ENCODE measurements at regions not wholly inside any gene's neighbourhood (a gene's known extent, or its start where the extent isn't known, plus 50 kb on each side); places are given as distances from the start of the nearest gene placed in this dataset.
"Not testable (repeated sequence)": the region's sequence is repeated elsewhere in the genome, so short reads cannot be mapped to it uniquely, and the experiment has no call there.

DNA sequence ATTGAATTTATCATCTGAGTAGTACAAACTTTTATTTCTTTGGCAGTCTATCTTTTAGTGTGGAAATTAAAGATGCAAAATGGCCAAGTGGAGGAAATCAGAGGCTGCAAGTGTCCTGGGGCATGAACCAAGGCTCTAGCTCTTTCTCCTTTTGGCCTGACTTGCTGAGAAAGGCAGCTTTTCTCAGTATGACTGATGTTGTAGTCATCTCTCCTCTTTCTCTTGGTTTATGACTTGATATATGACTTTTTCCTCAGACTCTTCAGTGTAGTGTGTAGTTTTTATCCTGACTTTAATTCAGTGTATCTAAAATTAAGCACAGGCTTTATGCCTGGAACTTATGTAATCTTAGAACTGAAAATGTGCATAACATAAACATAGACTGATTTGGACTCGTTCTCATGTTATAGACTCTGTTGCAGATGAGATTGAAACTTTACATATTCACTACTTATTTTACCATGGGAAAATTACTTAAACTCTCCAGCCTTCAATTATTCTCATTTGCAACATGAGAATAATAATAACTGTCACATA, 65.7 kb downstream of the SLITRK5 start:
- DNase-seq = no peak

DNA sequence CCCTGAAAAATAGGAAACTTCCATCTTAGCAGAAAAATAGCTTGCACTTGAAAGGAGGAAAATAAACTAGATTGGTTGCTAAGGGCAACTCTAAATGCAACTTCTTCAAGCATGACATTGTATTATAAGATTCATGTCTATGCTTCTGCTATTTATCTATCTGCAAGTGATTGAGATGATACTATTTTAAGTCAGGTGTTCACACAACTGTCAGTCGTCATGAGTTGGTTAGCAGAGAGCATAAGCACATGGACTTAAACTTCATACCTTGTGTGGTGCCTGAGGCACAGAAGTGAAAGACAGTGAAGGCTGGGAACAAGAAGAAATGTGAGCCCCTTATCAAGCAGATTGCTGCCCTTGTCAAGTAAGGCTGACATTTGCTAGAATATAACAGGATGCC, 82.9 kb downstream of the SLITRK5 start:
- no peak for DNase-seq

DNA sequence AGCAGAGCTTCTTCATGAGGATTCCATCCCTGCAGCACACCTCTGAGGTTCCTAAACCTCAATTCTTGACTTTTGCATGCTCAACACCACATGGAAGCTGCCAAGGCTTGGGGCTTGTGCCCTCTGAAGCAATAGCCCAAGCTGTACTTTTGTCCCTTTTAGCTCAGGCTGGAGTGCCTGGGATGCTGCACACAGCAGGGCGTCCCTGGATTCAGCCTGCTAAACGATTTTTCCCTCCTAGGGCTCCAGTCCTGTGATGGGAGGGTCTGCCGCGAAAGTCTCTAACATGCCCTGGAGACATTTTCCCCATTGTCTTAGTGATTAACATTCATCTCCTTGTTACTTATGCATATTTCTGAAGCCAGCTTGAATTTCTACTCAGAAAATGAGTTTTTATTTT, 98.3 kb downstream of the SLITRK5 start:
- no peak for DNase-seq

DNA sequence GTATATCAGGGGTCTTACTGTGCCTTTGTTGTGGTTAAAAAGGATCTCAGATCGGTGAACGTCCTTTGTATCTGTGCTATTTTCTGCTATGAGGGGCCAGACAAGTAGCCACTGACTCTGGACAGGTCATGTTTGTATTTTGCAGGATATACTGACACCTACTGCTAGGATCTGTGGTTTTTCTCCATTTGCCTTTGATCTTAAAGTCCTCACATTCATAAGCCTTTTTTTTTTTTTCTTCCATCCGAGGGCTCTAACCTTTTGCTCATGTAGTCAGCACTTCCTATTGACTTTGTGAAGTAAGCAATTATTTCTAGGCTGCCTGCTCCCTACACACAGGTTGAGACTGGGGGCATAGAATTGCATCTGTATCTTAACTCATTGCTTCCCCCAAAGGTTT, 106.2 kb downstream of the SLITRK5 start:
- no peak for DNase-seq

DNA sequence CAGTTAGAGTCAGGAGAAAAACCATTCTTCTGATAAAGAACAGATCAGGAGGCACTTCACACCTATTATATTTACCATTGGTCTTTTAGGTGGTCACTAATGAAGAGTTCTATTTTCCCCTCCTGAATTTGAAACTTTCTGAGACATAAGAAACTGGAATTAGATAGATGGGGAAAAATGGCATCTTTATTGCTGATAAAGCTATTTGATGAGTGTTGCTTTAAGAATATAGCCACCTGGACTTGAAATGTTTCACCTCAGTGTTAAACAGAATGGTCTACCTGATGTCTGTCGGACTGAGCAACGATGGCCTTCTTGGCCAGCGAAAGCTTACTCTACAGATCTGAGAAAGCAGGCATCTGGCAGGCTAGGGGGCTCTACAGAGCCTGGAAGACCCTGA, 107.0 kb downstream of the SLITRK5 start:
- no peak for DNase-seq

DNA sequence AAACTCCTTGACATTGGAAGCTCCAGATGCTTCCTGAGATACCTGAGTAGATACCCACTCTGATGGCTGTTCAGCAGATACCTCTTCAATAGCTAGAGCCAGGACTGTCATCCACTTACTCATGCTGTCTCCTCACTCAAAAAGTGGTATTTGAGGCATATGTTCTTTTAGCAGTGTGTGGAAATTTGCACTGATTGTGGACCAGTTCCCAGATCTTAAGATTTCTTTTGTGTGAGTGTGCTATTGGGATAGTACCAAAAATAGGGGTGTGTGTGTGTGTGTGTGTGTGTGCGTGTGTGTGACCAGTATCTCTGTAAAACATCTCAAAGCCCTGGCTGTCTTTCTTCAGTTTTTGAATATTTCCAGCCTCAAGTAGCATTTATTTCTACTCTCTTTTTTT, 108.3 kb downstream of the SLITRK5 start:
- DNase-seq = no peak

DNA sequence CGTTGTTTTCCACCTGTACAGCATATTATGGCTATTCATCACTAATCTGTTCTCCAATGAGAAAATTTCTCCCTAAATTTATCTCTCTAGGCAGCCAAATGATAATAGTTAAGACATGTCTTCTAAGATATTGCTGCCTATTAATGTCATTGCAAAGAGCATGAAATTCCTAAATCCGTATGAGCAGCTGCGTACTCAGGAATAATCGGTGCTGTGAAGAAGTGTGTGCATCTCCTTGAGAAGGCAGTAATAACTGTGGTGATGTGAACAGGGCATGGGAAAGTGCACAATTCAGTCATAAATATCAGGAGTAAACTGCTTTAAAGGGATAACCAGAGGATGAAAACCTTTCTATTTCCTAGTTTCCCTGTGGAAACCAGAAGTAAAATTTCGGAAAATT, 112.2 kb downstream of the SLITRK5 start:
- DNase-seq = no peak

DNA sequence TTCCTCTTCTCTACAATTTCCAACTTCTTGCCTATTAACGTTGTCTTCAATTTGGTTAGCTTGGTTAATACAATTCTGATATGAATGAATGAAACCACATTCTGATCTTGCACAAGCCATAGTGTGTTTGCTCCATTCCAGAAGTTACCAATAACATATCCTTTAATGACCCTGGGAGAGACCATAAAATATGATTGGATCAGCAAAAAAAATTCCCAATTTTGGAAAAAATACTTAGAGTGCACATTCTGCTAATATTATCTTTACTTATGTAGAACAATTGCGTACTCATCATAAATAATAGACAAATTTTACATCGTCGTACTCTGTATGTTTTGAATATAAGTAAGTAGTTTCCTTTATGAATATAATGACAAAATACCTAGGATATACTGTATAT, 117.2 kb downstream of the SLITRK5 start:
- DNase-seq = no peak

DNA sequence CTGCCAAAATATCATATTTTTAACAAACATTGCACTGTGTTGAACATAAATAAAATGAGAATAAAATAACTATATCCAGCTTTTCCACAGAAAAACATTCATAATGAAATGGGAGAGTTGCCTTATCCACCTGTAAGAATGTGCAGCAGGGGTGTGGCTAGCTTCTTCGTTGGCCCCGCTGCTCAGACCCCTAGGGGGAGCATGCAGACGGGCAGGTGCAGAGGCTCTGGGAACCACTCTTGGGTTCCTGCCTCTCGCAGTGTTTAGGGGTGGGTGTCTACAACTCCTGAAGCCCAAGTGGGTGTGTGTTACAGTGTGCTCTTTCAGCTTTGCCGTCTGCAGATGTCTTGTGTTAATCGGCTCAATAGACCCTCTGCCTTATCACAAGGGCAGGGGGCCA, 121.7 kb downstream of the SLITRK5 start:
- no peak for DNase-seq

DNA sequence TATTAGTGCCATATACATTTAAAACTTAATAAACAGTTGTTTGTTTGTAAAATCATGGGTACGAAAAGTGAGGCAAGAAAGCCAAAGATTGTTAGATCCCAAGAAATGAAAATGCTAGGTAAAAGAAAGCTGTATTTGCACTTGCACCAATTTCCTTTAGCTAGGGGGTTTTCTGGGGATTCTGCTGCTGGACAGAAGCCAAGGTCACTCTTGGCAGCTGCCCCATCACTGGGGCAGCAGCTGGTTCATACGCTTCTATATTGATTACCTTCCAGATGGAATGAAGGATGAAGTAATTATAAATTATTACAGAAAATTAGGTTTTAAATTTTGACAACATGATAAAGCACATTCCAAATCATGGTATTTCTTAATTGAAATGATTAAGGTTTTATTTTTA, 127.4 kb downstream of the SLITRK5 start:
- no peak for DNase-seq

DNA sequence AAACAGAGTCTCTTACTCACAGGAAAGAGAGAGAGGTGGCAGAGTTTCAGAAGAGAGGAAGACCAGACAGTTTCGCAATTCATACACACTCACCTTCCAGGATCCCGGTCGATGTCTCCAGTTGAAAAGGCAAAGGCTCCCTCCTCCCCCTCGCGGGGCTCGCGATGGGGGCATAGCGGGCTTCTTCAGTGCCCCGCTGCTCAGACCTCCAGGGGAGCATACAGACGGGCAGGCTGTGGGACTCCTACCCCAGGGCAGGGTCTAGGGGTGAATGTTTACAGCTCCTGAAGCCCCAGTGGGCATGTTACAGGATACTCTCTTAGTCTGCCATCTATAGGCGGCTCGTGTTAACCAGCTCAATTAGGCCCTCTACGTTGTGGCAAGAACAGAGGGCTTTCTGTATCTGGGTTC, 139.2 kb downstream of the SLITRK5 start:
- no peak for DNase-seq

DNA sequence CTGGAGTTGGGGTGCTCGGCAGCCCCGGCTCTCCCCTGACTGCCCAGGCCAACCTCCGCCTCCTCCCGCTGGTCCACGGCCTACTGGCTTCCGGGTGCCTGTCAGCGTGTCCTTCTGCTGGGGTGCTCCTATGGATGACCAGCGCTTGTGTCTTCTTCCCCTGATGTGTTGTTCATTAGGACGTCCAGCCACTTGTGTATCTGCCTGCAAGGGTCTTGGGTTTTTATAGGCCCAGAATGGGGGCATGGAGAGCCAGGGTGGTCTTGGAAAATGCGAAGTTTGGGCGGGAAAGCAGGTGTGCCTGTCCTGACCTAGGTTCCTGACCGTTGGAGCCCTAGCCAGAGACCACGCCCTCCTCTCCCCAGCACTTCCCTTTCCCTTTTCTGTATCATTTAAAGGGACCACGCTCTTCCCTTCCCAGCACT, 139.8 kb downstream of the SLITRK5 start:
- DNase-seq = no peak

DNA sequence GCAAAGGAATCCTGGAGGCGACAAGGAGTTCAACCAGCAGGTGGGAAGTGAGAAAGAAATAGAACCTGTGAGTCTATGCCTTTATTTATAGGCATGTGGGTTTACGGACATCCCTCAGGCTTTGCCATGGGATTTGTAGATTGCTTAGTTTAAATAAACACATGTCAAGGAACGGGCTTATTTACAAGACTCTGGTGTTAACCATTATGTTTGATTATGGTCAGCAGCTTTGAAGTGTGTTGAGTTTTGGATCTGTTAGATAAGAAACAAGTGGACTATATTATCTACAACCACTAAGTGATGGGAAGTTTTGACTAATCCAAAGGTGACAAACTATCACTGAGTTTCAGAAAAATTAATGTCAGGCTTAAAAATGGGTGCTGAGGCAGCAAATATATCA, 143.2 kb downstream of the SLITRK5 start:
- no peak for DNase-seq

DNA sequence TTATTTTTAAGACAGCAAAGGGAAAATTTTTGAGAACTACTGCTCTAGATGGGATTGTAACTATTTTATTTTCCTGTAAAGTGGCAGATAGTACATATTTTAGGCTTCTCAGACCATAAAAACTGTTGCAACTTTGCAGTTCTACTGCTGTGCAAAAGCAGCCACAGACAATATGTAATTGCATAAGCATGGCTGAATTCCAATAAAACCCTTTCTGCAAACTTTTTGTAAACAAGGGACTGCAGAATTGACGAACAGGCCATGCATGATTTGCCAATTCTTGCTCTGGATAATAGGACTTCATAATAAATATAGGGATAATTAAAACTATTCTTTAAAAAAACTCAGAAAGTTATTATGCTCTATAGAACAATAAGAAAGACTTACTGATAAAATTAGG, 149.1 kb downstream of the SLITRK5 start:
- peak; percentile 15 for DNase-seq

DNA sequence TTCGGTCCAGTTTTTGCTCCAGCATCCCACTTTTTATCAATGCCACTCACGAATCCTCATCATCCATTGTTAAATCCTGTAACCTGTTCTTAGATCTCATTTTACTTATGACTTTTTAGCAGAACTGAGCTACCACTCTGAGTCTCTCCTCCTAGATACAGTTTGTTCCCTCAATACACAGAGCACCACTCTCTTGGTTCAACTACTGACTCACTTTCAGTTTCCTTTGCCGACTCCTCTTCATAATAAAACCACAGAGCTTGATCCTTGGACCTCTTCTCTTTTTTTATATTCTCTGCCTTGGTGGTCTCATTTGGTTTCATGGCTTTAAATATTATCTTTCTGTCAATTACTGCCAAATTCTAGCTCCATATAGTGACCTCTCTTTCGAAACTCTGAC, 150.3 kb downstream of the SLITRK5 start:
- peak; percentile 54 for DNase-seq

DNA sequence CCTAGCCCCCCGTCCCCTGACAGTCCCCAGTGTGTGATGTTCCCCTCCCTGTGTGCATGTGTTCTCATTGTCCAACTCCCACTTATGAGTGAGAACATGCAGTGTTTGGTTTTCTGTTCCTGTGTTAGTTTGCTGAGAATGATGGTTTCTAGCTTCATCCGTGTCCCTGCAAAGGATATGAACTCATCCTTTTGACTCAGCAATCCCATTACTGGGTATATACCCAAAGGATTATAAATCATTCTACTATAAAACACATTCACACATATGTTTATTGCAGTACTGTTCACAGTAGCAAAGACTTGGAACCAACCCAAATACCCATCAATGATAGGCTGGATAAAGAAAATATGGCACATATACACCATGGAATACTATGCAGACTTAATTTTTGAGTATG, 155.1 kb downstream of the SLITRK5 start:
- DNase-seq = not testable (repeated sequence)

DNA sequence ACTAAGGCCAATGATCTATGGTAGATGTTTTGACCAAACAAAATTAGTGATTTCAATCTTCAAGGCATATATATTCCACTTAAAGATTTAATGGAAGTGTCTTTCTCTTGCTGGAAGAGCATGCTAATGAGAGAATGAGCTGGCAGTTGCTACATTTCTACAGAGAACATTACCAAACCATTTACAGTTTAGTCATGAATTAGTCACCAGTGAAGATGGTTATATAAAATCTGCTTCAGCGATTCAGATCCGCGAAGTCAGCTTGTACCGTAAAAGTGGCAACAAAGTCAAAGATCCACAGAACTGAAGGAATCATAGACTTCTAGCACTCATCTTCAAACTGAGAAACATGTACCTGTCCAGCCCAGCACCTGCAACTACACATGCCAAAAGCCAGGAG, 156.3 kb downstream of the SLITRK5 start:
- no peak for DNase-seq

DNA sequence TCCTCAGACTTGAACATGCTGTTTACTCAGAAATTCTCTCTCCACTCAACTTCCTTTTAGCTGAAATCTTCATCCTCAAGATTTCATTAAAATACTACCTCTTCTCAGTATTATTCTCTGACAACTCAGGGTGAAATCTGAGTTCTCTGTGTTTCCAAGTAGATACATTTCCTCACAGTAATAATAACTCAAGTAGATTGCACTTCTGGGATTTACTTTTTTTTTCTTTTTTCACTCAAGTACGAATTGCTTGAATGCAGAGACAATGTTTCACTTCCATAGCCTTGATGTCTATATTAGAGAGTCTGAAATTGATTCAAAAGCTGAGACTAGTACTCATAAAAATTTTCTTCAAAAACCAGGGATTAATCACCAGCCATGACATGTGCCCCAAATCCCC, 166.4 kb downstream of the SLITRK5 start:
- DNase-seq = no peak

DNA sequence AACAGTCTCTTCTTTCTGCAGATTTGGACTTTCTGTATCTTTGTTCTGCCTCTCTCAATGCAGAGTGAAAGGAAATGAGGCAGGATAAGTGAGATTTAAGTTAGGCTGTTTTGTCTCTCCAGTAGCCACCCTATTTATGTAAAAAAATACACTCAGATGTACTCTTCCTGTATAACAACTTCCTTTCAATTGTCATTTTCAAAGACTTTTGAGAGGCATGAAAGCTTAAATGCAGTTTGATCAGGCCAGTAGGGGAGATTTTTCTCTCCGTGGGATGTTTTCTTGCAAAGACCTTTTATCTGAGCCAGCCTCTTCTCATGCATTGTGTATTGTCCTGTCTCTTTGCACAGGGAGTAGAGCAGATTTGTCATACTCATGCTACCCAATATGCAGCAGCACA, 166.8 kb downstream of the SLITRK5 start:
- DNase-seq = no peak

DNA sequence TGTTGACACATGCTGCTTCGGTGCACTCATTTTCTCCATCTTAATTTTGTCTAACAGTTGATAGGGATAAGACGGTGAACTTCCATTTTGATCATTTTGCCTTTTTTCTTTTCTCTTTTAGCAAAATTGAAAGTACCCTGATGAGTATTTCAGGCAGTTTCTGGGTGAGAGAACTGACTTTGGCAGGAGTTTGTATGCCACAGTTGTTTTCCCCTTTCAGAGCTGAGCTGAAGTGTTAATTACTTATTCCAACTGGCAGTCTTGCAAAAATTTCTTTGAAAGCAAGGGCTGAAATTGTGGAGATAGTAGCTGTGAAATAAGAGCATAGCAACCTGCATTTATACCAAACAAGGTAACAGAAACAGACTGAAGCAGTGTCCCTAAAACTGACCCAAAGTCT, 180.2 kb downstream of the SLITRK5 start:
- no peak for DNase-seq

DNA sequence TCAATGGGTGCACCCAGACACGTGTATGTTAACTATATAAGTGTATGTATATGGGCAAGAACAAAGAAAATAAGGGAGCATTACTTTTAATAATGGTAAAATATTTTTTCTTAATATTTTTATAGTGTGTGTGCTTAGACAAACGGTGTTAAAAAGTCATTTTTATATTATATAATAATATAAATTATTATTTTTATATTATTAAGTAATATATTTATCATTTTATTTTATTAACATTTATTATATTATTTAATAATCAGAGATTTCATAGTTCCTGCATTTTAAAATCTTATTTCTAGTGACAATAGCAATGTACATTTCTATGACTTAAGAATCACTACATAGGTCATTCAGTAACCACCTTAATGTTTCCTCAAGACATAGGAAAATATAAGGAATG, 184.4 kb downstream of the SLITRK5 start:
- DNase-seq = no peak

DNA sequence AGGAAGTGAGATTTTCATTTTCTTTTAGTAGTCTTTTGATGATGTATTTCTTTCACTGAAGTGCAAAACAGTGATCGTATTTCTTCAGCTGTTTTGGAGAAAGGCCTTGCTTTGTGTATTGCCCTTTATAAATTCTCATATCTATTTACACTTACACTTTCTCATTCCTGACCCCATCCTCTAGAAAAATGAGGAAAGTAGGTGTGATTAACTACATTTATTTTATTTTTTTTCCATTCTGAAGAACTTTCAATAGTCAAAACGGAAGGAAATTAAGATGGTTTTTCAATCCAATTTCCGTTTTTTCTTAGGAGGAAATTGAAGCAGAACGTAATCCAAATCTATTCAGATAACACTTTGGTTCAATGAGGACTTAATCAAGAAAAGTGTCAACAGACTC, 188.1 kb downstream of the SLITRK5 start:
- DNase-seq = no peak

DNA sequence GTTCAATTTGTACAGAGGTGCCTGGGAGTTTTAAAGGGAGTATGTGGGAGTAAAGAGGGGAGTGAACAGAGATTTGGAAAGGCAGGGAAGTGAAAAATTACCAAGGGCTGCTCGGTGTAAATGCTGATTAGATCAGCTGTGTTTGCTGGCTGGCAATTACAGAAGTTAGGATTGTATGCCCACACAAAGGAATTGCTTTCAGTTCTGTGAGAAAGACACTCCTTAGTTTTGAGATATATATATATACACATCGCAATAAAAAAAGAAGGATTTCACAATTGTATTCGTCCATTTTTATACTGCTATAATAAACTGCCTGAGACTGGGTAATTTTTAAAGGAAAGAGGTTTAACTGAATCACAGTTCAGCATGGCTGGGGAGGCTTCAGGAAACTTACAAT, 196.3 kb downstream of the SLITRK5 start:
- peak; percentile 27 for DNase-seq

DNA sequence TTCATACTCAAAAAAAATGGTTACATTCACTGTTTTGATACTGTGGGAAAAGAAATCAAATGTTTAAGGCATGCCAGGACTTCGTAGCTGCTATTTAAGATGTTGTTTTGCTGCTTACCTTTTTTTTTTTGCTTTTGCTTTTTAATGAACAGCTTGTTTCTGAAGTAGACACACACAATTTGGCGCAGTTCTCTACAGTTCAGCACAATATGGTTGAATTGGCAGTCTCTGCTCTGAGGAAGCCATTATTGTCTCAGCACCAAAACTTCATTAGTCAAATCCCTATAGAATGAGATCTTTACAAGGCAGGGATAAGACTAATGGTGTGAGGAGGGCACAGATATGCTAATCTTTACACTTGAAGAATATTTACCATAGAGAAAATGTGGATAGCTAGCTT, 197.6 kb downstream of the SLITRK5 start:
- no peak for DNase-seq

DNA sequence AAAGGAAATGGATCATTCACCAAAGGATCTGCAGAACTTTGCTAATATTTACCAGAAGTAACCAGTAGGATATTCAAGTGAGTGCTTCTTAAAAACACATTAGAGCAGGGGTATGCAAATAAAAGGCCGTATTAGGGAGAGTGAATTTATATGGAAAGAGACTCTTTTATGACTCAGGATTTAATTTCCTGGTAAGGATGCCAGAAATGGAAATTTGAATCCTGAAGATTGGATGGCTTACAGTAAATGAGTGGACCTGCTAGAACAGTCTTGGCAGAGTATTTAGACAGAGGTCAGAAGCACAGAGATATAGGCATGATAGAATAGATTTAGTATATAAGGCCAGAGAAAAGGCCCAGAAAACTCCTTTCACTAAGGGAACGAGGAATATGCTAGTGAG, 201.6 kb downstream of the SLITRK5 start:
- no peak for DNase-seq

DNA sequence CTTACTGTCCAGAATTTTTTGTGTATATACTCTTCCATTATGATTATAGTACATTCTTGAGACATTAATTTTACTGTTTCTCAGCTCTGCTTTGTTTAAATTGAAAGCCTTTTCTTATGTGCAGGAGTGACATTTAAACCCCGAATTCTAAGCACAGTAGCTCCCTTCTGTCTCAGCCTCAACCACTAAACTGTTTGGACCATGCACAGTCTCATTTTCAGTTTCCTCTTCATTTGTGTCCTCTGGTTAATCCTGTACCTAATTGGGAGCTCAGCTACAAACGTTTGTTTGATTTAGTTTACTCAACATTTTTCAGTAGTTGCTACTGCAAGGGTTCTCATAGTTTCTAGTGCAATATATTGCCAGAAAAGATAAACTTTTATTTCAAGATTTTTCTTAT, 206.3 kb downstream of the SLITRK5 start:
- no peak for DNase-seq

All from MV-4-11 (cell line).